Tongue (tissue), 1 donor: ENCODE measurements at regions not wholly inside any gene's neighbourhood (a gene's known extent, or its start where the extent isn't known, plus 50 kb on each side); places are given as distances from the start of the nearest gene placed in this dataset.
"Not testable (repeated sequence)": the region's sequence is repeated elsewhere in the genome, so short reads cannot be mapped to it uniquely, and the experiment has no call there.

Source experiments
- DNase-seq: peaks from one replicate; pipeline ENCODE4 v3.0.0-alpha.2; 2015

- no peak for DNase-seq
Measured at GRCh38 chr1:64318428-64318827, 115.0 kb downstream of the UBE2U start.

GRCh38 chr1:64320007-64320406, 116.6 kb downstream of the UBE2U start:
- DNase-seq, result no peak

DNA sequence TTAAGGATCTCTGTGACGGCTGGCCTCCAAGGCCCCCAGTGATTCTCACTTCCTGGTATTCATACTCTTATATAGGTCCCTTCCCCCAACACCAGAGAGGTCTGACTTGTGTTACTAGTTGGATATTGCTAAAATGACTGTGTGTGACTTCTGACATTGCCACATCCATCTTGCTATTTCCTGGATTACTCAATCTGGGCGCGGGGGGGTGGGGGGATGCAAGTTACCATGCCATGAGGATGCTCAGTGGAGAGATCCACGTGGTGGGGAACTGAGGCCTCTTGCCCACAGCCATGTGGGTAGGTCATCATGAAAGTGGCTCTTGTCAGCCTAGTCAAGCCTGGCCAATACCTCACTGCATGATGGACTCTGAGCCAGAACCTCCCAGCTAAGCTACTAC, 117.0 kb downstream of the UBE2U start:
- no peak for DNase-seq

- DNase-seq, result peak; percentile 54
Measured at GRCh38 chr1:64320922-64321614, 117.6 kb downstream of the UBE2U start.

DNA sequence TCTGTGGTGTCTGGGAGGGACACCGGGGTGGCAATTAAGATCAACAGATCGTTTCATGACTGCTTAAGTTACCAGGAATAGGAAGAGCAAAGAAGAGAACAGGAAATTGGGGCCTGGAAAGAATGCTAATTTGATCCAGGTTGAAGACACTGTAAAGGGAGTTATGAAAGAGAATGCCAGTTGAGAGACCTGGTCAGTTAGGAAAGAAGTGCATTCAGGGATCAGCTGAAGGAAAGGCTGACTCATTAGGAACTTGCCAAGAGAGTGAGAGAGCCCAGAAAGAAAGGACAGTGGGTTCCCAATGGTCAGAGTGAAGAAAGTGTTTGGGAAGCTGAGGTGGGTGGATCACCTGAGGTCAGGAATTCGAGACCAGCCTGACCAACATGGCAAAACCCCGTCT, 119.6 kb downstream of the UBE2U start:
- no peak for DNase-seq

- no peak for DNase-seq
Measured at GRCh38 chr1:64323882-64324281, 120.5 kb downstream of the UBE2U start.

DNA sequence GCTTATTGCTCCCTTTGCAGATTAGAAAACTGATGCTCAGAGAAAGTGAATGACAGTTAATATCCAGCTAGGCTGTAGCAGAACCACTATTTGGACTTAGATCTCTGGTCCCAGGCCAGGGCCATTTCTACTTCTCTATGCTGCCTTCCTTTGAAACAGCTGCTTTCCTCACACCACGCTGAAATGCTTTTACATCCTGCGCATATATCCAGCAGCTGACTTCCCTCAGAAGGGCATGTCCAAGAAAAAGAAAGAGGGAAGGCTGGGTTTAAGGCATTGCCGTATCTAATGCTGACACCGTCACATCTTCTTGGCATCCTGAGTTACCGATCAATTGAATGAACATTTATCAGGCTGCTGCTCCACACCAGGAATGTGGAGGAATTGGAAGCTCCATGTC, 122.4 kb downstream of the UBE2U start:
- no peak for DNase-seq

DNA sequence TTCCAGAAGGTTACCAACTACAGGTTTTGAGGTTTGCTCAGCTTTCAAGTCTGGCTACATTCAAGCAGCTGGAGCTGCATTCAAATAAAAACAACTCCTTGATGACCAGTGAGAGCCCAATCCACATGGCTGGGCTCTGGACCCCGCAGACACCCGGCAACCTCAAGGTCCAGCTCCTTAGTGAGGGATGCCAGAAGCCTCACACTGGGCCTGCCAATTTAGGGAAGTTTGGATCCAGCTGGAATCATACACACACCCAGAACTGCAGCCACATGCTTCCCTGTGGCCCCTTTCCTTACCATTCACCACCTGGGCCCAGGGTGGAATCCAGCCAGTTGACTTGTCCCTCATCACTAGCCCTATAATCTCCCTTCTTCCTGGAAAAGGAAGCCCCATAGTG, 123.7 kb downstream of the UBE2U start:
- DNase-seq, result no peak

GRCh38 chr1:64328193-64328592, 124.8 kb downstream of the UBE2U start:
- DNase-seq, result no peak

DNA sequence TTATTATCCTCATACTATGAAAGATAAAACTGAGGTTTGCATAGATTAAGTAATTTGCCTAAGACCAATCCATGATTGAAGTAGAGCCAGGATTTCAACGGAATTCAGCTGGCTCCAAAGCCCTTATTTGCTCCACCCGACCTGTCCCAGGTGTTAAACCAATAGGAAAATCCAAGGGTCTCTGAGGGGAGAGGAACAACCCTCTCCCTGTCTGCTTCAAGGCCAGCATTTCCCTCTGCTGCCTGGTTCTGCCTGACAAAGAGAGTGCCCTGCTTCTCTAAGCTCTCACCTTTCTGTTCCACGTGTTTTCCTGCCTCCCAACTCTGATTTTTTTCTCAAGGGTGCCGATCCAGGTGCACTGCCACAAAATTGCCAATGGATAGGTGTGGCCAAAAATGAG, 127.4 kb downstream of the UBE2U start:
- DNase-seq, result no peak

DNA sequence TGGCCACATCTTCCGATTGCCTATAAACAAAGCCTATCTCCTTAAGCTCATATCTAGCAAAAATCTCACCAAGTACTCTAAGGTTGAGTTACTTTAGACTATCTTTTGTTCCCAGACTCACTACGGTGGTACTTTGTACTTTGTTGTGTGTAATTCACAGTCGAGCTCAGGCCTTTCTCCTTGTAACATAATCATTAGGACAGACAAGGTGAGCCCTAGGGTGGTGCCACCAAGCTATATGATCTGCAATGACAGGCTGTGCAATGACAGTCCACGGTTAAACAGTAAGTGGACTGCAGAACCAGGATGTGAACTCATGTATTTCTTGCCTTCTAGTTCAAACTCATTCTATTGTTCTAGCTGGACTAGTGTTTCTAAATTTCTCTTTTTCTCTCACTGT, 132.2 kb downstream of the UBE2U start:
- no peak for DNase-seq

GRCh38 chr1:64337475-64337874, 132.5 kb upstream of the CACHD1 start:
- peak; percentile 22 for DNase-seq

GRCh38 chr1:64337926-64338325, 132.0 kb upstream of the CACHD1 start:
- DNase-seq, result no peak

- DNase-seq, result no peak
Measured at GRCh38 chr1:64340361-64340760, 129.6 kb upstream of the CACHD1 start.

DNA sequence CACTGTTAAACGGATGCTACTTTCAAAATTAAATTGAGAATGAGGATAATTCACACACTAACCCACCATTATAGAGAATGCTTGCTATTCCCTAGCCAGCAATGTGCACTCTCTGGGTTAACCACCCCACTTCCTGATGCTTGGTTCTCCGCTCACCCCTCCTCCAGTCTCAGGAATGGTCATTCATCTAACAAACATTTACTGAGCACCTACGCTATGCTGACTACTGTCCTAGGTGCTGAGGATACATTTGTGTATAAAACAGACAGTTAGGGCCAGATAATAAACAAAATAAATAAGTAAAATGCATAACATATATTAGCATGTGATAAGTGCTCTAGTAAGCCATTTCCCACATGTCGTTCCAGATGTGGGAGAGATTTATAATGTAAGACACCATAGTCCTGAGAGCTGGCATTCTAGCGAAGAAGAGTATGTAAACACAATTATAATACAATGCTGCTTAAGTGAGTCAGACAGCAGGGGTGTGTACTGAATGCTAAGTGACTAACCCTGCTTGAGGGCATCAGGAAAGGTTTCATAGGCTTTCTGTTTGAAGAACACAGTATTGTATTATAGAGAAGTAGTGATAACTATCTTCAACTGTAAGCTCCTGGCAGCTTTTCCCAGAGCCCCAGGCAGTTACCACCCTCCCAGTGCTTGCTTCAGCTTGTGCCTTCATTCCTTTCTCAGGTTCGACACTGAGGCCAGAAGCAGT, 126.7 kb upstream of the CACHD1 start:
- DNase-seq, result peak; percentile 32

- DNase-seq, result no peak
Measured at GRCh38 chr1:64343823-64344190, 126.1 kb upstream of the CACHD1 start.

GRCh38 chr1:64348270-64348960, 121.5 kb upstream of the CACHD1 start:
- DNase-seq, result no peak

DNA sequence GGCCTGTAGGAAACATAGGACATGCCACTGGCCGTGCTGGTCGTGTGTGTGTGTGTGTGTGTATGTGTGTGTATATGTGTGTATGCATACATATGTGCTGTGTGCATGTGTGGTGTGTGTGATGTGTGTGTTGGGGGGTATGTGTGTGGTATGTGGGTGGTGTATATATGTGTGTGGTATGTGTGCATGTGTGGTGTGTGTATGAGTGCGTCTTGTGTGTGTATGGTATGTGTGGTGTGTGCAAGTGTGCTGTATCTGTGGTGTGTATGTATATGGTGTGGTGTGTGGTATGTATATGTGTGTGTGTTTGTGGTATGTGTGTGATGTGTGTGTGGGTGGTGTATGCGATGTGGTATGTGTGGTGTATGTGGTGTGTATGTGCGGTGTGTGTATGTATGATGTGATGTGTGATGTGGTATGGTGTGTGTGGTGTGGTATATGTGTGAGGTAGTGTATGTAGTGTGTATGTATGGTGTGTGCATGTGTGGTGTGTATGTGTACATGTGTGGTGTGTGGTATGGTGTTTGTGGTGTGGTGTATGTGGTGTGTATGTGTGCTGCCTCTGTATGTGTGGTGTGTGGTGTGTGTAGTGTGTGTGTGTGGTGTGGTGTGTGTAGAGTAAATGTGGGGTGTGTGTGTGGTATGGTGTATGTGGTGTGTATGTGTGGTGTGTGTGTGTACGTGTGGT, 120.8 kb upstream of the CACHD1 start:
- no peak for DNase-seq

DNA sequence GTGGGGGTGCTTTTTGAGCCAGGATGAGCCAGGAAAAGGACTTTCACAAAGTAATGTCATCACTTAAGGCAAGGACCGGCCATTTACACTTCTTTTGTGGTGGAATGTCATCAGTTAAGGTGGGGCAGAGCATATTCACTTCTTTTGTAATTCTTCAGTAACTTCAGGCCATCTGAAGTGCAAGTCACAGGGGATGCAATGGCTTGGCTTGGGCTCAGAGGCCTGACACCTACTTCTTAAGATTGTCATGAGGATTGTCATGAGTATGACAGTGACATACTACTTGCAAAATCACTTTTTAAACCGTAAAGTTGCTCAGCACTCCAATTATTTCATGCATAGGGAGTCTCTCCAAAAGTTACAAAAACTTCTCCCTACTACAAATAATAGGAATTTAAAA, 114.4 kb upstream of the CACHD1 start:
- DNase-seq, result not testable (repeated sequence)

- DNase-seq, result no peak
Measured at GRCh38 chr1:64356636-64357256, 113.2 kb upstream of the CACHD1 start.

GRCh38 chr1:64357422-64357821, 112.5 kb upstream of the CACHD1 start:
- DNase-seq, result no peak

DNA sequence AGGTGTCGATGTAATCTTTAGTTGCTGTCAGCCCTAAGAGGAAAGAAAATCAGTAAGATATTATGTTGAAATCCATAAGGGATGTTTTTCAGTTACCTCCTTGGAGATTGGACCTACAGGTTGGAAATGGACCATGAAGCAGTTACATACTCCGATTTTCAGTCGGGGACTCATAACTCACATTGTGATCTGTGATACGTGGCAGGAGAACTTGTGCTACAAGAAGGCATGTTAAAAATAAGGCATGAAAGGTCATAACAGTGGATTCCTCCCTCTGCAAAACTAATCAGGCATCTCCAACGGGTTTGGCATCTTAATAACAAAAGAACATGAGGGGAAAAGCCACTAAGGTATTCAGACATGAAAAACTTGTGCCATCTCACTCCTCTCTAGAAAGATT, 111.2 kb upstream of the CACHD1 start:
- no peak for DNase-seq

DNA sequence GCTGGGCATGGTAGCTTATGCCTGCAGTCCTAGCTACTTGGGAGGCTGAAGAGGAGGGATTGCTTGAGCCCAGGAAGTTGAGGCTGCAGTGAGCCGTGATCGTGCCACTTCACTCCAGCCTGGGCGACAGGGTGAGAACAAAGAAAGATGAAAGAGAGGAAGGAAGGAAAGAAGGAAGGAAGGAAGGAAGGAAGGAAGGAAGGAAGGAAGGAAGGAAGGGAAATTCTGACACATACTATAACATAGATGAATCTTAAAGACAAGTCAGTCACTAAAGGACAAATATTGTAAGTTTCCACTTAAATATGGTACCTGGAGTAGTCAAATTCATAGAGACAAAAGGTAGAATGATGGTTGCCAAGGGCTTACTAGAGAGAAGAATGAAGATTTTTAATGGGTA, 108.0 kb upstream of the CACHD1 start:
- no peak for DNase-seq
